ENCODE measurements at regions not wholly inside any gene's neighbourhood (a gene's known extent, or its start where the extent isn't known, plus 50 kb on each side); places are given as distances from the start of the nearest gene placed in this dataset.

DNA sequence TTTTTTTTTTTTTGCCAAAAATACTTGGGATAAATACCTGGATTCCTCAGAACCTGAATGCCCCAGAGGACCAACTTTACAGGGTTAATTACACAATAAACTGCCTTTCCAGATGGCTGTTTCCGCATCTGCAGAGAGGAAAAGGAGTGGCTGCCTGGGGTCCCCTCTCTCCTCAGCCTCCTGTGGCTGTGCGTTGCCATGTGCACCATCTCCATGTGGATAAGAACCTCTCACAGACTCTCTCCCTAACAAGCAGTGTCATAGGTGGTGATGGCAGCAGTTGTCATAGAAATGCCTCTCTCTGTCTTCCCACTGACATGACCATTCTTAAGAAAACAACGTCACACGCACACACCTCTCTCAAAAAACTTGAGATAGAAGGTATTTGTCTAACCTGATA is 179.4 kb downstream of the RPLP1 start:
- Histone ChIP-seq H3K36me3 (no peaks in the 10 kb centered on the region), H3K27me3 (peaks cover 0 to 52% (median 23%) of the 10 kb centered on the region in 7 donors), H3K27ac (no peak overlapping the region), H3K4me1 (no peaks in the 10 kb centered on the region), H3K9me3 (peaks cover 0 to 5% (median 0%) of the 10 kb centered on the region in 11 donors), H3K4me3 (no peak overlapping the region)
- TF ChIP-seq, protein P1, sequence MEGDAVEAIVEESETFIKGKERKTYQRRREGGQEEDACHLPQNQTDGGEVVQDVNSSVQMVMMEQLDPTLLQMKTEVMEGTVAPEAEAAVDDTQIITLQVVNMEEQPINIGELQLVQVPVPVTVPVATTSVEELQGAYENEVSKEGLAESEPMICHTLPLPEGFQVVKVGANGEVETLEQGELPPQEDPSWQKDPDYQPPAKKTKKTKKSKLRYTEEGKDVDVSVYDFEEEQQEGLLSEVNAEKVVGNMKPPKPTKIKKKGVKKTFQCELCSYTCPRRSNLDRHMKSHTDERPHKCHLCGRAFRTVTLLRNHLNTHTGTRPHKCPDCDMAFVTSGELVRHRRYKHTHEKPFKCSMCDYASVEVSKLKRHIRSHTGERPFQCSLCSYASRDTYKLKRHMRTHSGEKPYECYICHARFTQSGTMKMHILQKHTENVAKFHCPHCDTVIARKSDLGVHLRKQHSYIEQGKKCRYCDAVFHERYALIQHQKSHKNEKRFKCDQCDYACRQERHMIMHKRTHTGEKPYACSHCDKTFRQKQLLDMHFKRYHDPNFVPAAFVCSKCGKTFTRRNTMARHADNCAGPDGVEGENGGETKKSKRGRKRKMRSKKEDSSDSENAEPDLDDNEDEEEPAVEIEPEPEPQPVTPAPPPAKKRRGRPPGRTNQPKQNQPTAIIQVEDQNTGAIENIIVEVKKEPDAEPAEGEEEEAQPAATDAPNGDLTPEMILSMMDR (IDR thresholded peaks at IDR 0.05): no peak
- ATAC-seq: no peak
- intact Hi-C loops (cut with DNase I): no loop called here
- WGBS, 2 donors: 51 to 57% methylated on average over 4 of the region's 4 CpGs
- DNase-seq: no peak

DNA sequence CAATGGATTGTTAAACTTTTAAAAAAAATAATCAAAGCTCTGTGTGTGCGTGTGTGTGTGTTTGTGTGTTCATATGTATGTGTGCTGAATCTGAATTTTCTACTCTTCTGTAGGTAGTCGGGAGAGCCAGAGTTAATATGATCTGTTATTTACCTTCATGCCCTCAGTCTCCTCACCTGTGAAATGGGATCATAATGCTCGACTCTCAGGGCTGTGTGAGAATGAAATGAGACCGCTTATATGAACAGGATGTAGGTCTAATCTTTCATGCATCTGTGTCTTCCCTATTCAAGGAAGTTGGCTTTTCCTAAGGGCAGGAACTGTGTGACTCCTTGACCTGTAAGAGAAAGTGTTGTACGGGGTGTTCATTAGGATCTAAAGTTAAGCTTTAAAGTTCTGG is 182.2 kb downstream of the RPLP1 start:
- ATAC-seq: no peak
- intact Hi-C loops (cut with DNase I): no loop called here
- Histone ChIP-seq H3K4me1 (no peaks in the 10 kb centered on the region), H3K9me3 (peaks cover 0 to 13% (median 0%) of the 10 kb centered on the region in 11 donors), H3K27ac (no peak overlapping the region), H3K36me3 (no peaks in the 10 kb centered on the region), H3K4me3 (no peak overlapping the region), H3K27me3 (peaks cover 0 to 45% (median 21%) of the 10 kb centered on the region in 7 donors)
- DNase-seq: no peak
- WGBS, 2 donors: 77 to 79% methylated on average over 5 of the region's 5 CpGs
- TF ChIP-seq, protein P1 (IDR thresholded peaks at IDR 0.05): no peak

DNA sequence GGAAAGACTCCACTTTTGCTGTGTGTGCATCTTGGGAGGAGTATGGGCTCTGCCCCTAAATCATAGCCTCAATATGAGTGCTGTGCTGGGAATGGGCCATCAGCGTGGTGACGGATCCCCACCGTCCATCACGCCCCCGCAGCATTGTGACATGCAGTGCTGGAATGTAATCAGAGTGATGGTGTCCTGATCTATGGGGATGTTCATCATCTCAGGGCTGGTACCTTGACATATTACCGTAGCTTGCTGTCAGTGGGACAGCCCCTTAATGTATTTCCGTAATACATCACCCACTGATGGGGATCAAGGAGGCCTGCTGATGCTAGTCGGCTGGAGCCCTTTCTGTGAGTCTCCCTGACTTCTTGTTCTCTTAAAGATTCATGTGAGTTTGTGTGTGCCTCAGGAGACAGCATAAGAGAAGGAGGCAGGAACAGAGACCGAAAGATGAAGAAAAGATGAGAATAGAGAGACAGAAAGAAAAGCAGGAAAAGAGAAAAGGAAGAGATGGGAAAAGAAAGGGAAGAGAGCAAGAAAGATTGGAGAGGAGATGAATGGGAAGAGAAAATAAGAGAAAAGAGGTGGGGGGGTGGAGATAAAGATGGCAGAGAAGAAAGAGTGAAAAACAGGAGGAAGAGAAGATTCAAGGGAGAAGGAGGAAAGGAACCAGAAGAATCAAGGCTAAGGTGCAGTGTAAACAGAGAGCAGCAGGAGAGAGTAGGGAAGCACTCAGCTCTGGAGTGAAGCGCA is 183.7 kb downstream of the RPLP1 start:
- H3K9me3 ChIP-seq: peaks cover 0 to 26% (median 0%) of the 10 kb centered on the region in 11 donors
- WGBS, 2 donors: 81 to 84% methylated on average over 10 of the region's 10 CpGs
- H3K4me3 ChIP-seq: no peak overlapping the region
- H3K4me1 ChIP-seq: no peaks in the 10 kb centered on the region
- no peaks in the 10 kb centered on the region for H3K36me3 ChIP-seq
- TF ChIP-seq, protein P1 (IDR thresholded peaks at IDR 0.05): no peak
- H3K27me3 ChIP-seq: peaks cover 0 to 32% (median 21%) of the 10 kb centered on the region in 7 donors
- intact Hi-C loops (cut with DNase I): no loop called here
- DNase-seq (no peak), ATAC-seq (no peak)
- no peak overlapping the region for H3K27ac ChIP-seq

DNA sequence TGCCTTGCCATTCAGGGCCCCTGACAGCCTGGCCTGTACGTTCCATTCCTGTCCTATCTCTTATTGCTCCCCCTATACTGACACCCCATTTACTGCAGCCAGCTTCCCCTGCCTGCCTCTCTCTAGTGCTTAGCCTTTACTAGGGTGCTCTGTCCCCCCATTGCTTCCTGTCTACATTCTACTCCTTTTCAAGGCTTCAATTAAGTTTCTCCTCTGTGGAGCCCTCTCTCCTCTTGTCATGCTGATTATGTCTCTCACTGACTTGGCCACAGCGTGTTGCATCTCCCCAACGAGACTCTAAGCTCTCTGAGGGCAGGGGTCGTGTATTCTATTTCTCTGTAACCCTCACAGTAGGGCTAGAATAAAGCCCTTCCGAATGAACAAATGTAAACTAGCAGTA is 185.2 kb downstream of the RPLP1 start:
- H3K9me3 ChIP-seq: peaks cover 0 to 28% (median 0%) of the 10 kb centered on the region in 11 donors
- no peaks in the 10 kb centered on the region for H3K4me1 ChIP-seq
- intact Hi-C loops (cut with DNase I): no loop called here
- no peak overlapping the region for H3K4me3 ChIP-seq
- peaks cover 0 to 17% (median 12%) of the 10 kb centered on the region in 7 donors for H3K27me3 ChIP-seq
- WGBS, 2 donors: 78 to 86% methylated on average over 5 of the region's 5 CpGs
- TF ChIP-seq, protein P1 (IDR thresholded peaks at IDR 0.05): no peak
- no peak for ATAC-seq
- no peak for DNase-seq
- no peak overlapping the region for H3K27ac ChIP-seq
- H3K36me3 ChIP-seq: no peaks in the 10 kb centered on the region

All from heart right ventricle (tissue), 16 donors.